ENCODE measurements at regions not wholly inside any gene's neighbourhood (a gene's known extent, or its start where the extent isn't known, plus 50 kb on each side); places are given as distances from the start of the nearest gene placed in this dataset.

DNA sequence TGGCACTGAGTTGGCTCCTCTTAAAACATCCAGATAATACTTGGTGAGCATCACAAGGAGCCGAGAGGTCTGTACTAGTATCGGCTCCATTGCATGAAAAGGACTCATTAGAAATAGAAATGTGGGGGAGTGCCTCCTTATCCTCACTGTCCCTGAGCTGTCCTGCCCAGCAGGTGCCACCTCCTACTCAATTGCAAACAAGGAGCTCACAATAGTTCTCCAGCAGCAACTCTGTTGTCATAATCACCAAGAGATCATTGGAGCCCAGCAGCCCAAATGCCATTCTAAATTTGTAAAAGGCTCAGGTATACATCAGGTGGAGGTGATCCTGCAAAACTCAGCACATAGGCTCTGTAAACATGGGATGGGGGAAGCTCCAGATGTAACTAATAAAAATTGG lies 99.1 kb downstream of the PLK2 start:
- no peak for ATAC-seq
- Histone ChIP-seq H3F3A (ENCODE audit: low read length, unreplicated experiment) (no peaks in the 10 kb centered on the region), H2AFZ (ENCODE audit: low read length) (no peak overlapping the region), H4K20me1 (ENCODE audit: low read length) (no peaks in the 10 kb centered on the region), H3K4me1 (ENCODE audit: insufficient read depth, low read length) (no peaks in the 10 kb centered on the region), H3K9me2 (replicated peaks; ENCODE audit: low read length) (no peaks in the 10 kb centered on the region), H3K27ac (ENCODE audit: low read length) (no peak overlapping the region), H3K27me3 (ENCODE audit: low read length) (no peaks in the 10 kb centered on the region), H3K4me3 (ENCODE audit: low read length) (no peak overlapping the region), H3K4me2 (ENCODE audit: low read length) (no peak overlapping the region), H3K79me2 (ENCODE audit: low read length) (no peaks in the 10 kb centered on the region), H3K9me3 (ENCODE audit: low read length) (no peaks in the 10 kb centered on the region), H3K36me3 (ENCODE audit: low read depth, low read length) (no peaks in the 10 kb centered on the region), H3K9ac (ENCODE audit: low read length) (no peak overlapping the region)
- no TSS peak for BruUV-seq (replicated peaks)
- TF ChIP-seq EZH2 (IDR thresholded peaks at IDR 0.05; ENCODE audit: low read length, unreplicated experiment) (no peak), EZH2phosphoT487 (IDR thresholded peaks at IDR 0.05; ENCODE audit: borderline replicate concordance, low read length) (no peak)
- TF ChIP-seq, protein P1, sequence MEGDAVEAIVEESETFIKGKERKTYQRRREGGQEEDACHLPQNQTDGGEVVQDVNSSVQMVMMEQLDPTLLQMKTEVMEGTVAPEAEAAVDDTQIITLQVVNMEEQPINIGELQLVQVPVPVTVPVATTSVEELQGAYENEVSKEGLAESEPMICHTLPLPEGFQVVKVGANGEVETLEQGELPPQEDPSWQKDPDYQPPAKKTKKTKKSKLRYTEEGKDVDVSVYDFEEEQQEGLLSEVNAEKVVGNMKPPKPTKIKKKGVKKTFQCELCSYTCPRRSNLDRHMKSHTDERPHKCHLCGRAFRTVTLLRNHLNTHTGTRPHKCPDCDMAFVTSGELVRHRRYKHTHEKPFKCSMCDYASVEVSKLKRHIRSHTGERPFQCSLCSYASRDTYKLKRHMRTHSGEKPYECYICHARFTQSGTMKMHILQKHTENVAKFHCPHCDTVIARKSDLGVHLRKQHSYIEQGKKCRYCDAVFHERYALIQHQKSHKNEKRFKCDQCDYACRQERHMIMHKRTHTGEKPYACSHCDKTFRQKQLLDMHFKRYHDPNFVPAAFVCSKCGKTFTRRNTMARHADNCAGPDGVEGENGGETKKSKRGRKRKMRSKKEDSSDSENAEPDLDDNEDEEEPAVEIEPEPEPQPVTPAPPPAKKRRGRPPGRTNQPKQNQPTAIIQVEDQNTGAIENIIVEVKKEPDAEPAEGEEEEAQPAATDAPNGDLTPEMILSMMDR (conservative IDR thresholded peaks at IDR 0.05; ENCODE audit: low read depth, low read length), result no peak
- intact Hi-C loops (cut with micrococcal nuclease), result no loop called here
- CTCF ChIA-PET, result no interaction called here
- POLR2A ChIA-PET (ENCODE audit: unreplicated experiment), result no interaction called here
- no peak for DNase-seq

DNA sequence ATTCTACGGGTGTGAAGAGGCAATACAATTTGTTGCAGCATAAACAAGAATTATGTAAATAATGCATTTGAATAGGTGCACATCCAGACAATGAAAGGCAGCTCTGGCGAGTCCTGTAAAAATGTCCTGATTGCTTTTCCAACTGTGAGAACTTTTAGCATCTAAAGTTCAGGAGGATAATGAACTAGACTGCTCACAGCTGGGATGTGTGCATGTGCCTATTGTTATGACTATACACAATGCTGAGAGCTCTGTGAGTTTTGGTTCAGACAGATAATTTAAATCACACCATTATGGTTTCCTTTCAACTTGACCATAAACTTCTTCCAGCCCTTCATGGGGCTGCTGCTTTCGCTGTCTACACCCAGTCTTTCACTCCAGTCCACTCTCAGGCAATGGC lies 99.9 kb downstream of the PLK2 start:
- ChIA-PET CTCF (no interaction called here), POLR2A (ENCODE audit: unreplicated experiment) (no interaction called here)
- Histone ChIP-seq H3K9me2 (replicated peaks; ENCODE audit: low read length) (no peaks in the 10 kb centered on the region), H4K20me1 (ENCODE audit: low read length) (no peaks in the 10 kb centered on the region), H3K79me2 (ENCODE audit: low read length) (no peaks in the 10 kb centered on the region), H3K9ac (ENCODE audit: low read length) (no peak overlapping the region), H3K27me3 (ENCODE audit: low read length) (no peaks in the 10 kb centered on the region), H3K4me1 (ENCODE audit: insufficient read depth, low read length) (no peaks in the 10 kb centered on the region), H3K27ac (ENCODE audit: low read length) (no peak overlapping the region), H3K4me3 (ENCODE audit: low read length) (no peak overlapping the region), H2AFZ (ENCODE audit: low read length) (no peak overlapping the region), H3F3A (ENCODE audit: low read length, unreplicated experiment) (no peaks in the 10 kb centered on the region), H3K36me3 (ENCODE audit: low read depth, low read length) (no peaks in the 10 kb centered on the region), H3K4me2 (ENCODE audit: low read length) (no peak overlapping the region), H3K9me3 (ENCODE audit: low read length) (no peaks in the 10 kb centered on the region)
- TF ChIP-seq, protein P1 (conservative IDR thresholded peaks at IDR 0.05; ENCODE audit: low read depth, low read length), result no peak
- TF ChIP-seq EZH2phosphoT487 (IDR thresholded peaks at IDR 0.05; ENCODE audit: borderline replicate concordance, low read length), result no peak
- TF ChIP-seq EZH2 (IDR thresholded peaks at IDR 0.05; ENCODE audit: low read length, unreplicated experiment), result no peak
- intact Hi-C loops (cut with micrococcal nuclease), result no loop called here
- ATAC-seq, result no peak
- no TSS peak for BruUV-seq (replicated peaks)
- no peak for DNase-seq

DNA sequence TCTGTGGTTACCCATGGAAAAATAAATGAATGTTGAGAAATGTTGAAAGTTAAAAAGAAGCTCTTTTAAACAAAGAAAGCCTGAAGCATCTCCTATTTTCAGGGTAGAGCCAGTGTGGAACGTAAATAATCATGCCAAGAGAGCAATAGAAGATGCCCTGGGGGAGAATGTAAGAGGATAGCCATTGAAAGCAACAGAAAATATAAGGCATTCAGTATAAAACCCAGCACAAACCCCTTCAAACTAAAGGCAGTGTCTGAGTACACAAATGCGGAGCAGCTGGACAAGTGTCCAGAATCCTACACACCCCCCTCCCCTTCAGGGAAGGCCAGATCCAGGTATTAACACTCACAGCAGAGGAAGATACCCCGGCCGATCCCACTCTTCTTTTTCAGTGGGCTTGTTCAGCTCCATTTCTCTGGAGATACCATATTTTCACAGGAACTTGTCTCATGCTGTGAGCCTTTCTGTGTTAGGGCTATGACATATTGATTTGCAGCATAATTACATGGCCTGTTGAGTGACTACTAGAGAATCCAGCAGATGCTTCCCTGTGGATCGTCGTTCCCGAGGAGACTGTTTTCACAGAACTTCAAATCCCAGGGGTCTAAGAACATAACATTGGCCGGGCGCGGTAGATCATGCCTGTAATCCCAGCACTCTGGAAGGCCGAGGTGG lies 101.2 kb downstream of the PLK2 start:
- DNase-seq (no peak), ATAC-seq (no peak)
- BruUV-seq (replicated peaks), result no TSS peak
- no peaks in the 10 kb centered on the region for H3K79me2 ChIP-seq (ENCODE audit: low read length)
- no peak overlapping the region for H2AFZ ChIP-seq (ENCODE audit: low read length)
- H3K4me2 ChIP-seq (ENCODE audit: low read length), result no peak overlapping the region
- ChIA-PET CTCF (no interaction called here), POLR2A (ENCODE audit: unreplicated experiment) (no interaction called here)
- no peaks in the 10 kb centered on the region for H3K4me1 ChIP-seq (ENCODE audit: insufficient read depth, low read length)
- no peaks in the 10 kb centered on the region for H4K20me1 ChIP-seq (ENCODE audit: low read length)
- no peaks in the 10 kb centered on the region for H3K36me3 ChIP-seq (ENCODE audit: low read depth, low read length)
- intact Hi-C loops (cut with micrococcal nuclease), result no loop called here
- no peaks in the 10 kb centered on the region for H3F3A ChIP-seq (ENCODE audit: low read length, unreplicated experiment)
- TF ChIP-seq, protein P1 (conservative IDR thresholded peaks at IDR 0.05; ENCODE audit: low read depth, low read length), result no peak
- TF ChIP-seq EZH2phosphoT487 (IDR thresholded peaks at IDR 0.05; ENCODE audit: borderline replicate concordance, low read length) (no peak), EZH2 (IDR thresholded peaks at IDR 0.05; ENCODE audit: low read length, unreplicated experiment) (no peak)
- H3K27ac ChIP-seq (ENCODE audit: low read length), result no peak overlapping the region
- H3K4me3 ChIP-seq (ENCODE audit: low read length), result no peak overlapping the region
- H3K9ac ChIP-seq (ENCODE audit: low read length), result no peak overlapping the region
- H3K9me2 ChIP-seq (replicated peaks; ENCODE audit: low read length), result no peaks in the 10 kb centered on the region
- no peaks in the 10 kb centered on the region for H3K9me3 ChIP-seq (ENCODE audit: low read length)
- H3K27me3 ChIP-seq (ENCODE audit: low read length), result no peaks in the 10 kb centered on the region

Measured in PC-3 (cell line).